ENCODE measurements at regions not wholly inside any gene's neighbourhood (a gene's known extent, or its start where the extent isn't known, plus 50 kb on each side); places are given as distances from the start of the nearest gene placed in this dataset.

DNA sequence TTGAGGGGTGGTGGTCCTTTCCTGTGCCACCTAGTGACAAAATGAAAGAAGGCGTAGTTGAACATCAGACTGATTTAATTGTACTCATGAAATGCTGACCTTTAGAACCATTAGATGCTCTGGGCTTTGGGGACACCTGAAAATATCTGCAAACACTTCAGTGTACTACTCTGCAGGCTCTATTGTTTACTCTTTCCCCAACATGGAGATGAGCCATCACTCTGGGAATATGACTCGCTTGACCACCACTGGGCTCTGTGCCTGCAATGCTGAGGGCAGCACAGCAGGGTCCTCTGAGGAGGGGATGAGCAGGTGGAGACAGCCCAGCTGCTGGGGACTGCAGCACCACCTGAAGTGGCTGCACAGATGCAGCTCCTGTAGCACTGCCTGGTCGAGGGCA, 74.8 kb upstream of the SLC24A3 start (continued):
- TF ChIP-seq, protein P1, sequence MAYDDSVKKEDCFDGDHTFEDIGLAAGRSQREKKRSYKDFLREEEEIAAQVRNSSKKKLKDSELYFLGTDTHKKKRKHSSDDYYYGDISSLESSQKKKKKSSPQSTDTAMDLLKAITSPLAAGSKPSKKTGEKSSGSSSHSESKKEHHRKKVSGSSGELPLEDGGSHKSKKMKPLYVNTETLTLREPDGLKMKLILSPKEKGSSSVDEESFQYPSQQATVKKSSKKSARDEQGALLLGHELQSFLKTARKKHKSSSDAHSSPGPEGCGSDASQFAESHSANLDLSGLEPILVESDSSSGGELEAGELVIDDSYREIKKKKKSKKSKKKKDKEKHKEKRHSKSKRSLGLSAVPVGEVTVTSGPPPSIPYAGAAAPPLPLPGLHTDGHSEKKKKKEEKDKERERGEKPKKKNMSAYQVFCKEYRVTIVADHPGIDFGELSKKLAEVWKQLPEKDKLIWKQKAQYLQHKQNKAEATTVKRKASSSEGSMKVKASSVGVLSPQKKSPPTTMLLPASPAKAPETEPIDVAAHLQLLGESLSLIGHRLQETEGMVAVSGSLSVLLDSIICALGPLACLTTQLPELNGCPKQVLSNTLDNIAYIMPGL (CRISPR knock-in tag; IDR thresholded peaks at IDR 0.05), result no peak

DNA sequence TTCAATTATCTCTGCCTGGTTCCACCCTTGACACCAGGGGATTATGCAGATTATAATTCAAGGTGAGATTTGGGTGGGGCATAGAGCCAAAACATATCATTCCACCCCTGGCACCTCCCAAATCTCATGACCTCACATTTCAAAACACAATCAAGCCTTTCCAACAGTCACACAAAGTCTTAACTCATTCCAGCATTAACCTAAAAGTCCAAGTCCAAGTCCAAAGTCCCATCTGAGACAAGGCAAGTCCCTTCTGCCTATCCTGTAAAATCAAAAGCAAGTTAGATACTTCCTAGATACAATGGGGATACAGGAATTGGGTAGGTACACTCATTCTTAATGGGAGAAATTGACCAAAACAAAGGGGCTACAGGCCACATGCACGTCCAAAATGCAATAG, 73.7 kb upstream of the SLC24A3 start:
- Histone ChIP-seq H3K36me3 (ENCODE audit: control insufficient read depth, insufficient read depth, low read length) (no peaks in the 10 kb centered on the region), H3K27ac (ENCODE audit: extremely low read depth, low read depth, low read length) (no peak overlapping the region), H3K9ac (ENCODE audit: insufficient read depth in 1 of 2, low read depth in 2 of 2, low read length in 2 of 2) (no peak overlapping the region), H3K9me3 (replicated peaks; ENCODE audit: control insufficient read depth, insufficient read depth, low read depth, low read length) (no peaks in the 10 kb centered on the region), H3K27me3 (ENCODE audit: control insufficient read depth in 2 of 2, insufficient read depth in 2 of 2, low read length in 2 of 2) (no peaks in the 10 kb centered on the region), H2AFZ (ENCODE audit: low read depth, low read length) (no peak overlapping the region), H3K4me1 (replicated peaks in 1 of 2; ENCODE audit: control insufficient read depth in 2 of 2, insufficient read depth in 2 of 2, low read length in 2 of 2) (no peaks in the 10 kb centered on the region), H3K4me3 (no peak overlapping the region), H3K79me2 (ENCODE audit: control insufficient read depth, insufficient read depth, low read length) (no peaks in the 10 kb centered on the region), H3K4me2 (ENCODE audit: insufficient read depth, low read length) (no peak overlapping the region), H3K9me1 (ENCODE audit: control insufficient read depth, insufficient read depth, low read length) (no peaks in the 10 kb centered on the region), H4K20me1 (replicated peaks; ENCODE audit: control insufficient read depth, insufficient read depth, low read length) (no peaks in the 10 kb centered on the region)
- FAIRE-seq, result no peak
- DNase-seq (ENCODE audit: extremely low read depth in 1 of 4, low spot score in 3 of 4), result no peak
- no peak for ATAC-seq
- intact Hi-C loops (cut with micrococcal nuclease), result no loop called here
- no TSS peak for BruUV-seq (replicated peaks)
- WGBS (ENCODE audit: insufficient coverage, low coverage, missing lambda C conversion rate), result 0% methylated on average over 1 of the region's 1 CpG
- ChIA-PET CTCF (ENCODE audit: low intra/inter-chr PET ratio) (no interaction called here), POLR2A (no interaction called here)
- in situ Hi-C loops (cut with MboI), result no loop called here
- TF ChIP-seq, protein P2, sequence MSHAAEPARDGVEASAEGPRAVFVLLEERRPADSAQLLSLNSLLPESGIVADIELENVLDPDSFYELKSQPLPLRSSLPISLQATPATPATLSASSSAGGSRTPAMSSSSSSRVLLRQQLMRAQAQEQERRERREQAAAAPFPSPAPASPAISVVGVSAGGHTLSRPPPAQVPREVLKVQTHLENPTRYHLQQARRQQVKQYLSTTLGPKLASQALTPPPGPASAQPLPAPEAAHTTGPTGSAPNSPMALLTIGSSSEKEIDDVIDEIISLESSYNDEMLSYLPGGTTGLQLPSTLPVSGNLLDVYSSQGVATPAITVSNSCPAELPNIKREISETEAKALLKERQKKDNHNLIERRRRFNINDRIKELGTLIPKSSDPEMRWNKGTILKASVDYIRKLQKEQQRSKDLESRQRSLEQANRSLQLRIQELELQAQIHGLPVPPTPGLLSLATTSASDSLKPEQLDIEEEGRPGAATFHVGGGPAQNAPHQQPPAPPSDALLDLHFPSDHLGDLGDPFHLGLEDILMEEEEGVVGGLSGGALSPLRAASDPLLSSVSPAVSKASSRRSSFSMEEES (CRISPR knock-in tag; IDR thresholded peaks at IDR 0.05), result no peak
- TF ChIP-seq, protein P3, sequence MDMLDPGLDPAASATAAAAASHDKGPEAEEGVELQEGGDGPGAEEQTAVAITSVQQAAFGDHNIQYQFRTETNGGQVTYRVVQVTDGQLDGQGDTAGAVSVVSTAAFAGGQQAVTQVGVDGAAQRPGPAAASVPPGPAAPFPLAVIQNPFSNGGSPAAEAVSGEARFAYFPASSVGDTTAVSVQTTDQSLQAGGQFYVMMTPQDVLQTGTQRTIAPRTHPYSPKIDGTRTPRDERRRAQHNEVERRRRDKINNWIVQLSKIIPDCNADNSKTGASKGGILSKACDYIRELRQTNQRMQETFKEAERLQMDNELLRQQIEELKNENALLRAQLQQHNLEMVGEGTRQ (CRISPR knock-in tag; IDR thresholded peaks at IDR 0.05), result no peak
- TF ChIP-seq NCOA1 (IDR thresholded peaks at IDR 0.05; ENCODE audit: low read depth), result no peak
- TF ChIP-seq LEF1 (IDR thresholded peaks at IDR 0.05), result no peak
- TF ChIP-seq ZNF707 (CRISPR knock-in tag; conservative IDR thresholded peaks at IDR 0.05), result no peak
- no peak for TF ChIP-seq ZNF347 (CRISPR knock-in tag; IDR thresholded peaks at IDR 0.05; ENCODE audit: low read depth)
- TF ChIP-seq ETV1 (tag; conservative IDR thresholded peaks at IDR 0.05; ENCODE audit: low read depth), result no peak
- TF ChIP-seq PHF20 (IDR thresholded peaks at IDR 0.05; ENCODE audit: partially characterized antibody), result no peak
- TF ChIP-seq, protein P4, sequence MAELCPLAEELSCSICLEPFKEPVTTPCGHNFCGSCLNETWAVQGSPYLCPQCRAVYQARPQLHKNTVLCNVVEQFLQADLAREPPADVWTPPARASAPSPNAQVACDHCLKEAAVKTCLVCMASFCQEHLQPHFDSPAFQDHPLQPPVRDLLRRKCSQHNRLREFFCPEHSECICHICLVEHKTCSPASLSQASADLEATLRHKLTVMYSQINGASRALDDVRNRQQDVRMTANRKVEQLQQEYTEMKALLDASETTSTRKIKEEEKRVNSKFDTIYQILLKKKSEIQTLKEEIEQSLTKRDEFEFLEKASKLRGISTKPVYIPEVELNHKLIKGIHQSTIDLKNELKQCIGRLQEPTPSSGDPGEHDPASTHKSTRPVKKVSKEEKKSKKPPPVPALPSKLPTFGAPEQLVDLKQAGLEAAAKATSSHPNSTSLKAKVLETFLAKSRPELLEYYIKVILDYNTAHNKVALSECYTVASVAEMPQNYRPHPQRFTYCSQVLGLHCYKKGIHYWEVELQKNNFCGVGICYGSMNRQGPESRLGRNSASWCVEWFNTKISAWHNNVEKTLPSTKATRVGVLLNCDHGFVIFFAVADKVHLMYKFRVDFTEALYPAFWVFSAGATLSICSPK (IDR thresholded peaks at IDR 0.05; ENCODE audit: borderline replicate concordance), result no peak
- no peak for TF ChIP-seq KDM5B (IDR thresholded peaks at IDR 0.05; ENCODE audit: insufficient replicate concordance, low read depth, low read length)
- TF ChIP-seq POLR2A (conservative IDR thresholded peaks at IDR 0.05), result no peak
- TF ChIP-seq ATF1 (CRISPR knock-in tag; IDR thresholded peaks at IDR 0.05), result no peak
- no peak for TF ChIP-seq ATF1 (tag; IDR thresholded peaks at IDR 0.05)
- no peak for TF ChIP-seq HCFC1 (IDR thresholded peaks at IDR 0.05; ENCODE audit: low read depth, low read length)
- no peak for TF ChIP-seq RCOR1 (IDR thresholded peaks at IDR 0.05; ENCODE audit: borderline replicate concordance in 1 of 2, low read depth in 2 of 2, low read length in 2 of 2)
- TF ChIP-seq, protein P5, sequence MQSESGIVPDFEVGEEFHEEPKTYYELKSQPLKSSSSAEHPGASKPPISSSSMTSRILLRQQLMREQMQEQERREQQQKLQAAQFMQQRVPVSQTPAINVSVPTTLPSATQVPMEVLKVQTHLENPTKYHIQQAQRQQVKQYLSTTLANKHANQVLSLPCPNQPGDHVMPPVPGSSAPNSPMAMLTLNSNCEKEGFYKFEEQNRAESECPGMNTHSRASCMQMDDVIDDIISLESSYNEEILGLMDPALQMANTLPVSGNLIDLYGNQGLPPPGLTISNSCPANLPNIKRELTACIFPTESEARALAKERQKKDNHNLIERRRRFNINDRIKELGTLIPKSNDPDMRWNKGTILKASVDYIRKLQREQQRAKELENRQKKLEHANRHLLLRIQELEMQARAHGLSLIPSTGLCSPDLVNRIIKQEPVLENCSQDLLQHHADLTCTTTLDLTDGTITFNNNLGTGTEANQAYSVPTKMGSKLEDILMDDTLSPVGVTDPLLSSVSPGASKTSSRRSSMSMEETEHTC (IDR thresholded peaks at IDR 0.05), result no peak
